ENCODE measurements at regions not wholly inside any gene's neighbourhood (a gene's known extent, or its start where the extent isn't known, plus 50 kb on each side); places are given as distances from the start of the nearest gene placed in this dataset.

DNA sequence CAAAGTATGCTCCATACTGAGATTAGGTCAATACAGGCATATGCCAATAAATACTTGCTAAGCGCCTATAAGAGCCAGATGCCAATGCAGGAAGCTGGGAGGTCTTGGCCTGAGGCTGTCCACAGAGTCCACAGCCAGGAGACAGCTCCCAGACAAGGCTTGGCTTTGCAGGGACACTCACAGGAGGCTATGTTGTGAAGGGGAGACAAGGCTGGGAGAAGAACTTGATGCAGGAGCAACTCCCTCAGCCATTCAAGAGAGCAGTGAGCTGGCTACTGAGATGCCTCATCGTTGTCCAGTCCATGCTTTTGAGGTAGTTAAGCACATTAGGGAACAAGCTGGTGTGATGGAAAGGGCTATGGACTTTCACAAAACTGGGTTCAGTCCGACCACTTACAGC is 891.5 kb downstream of the TBC1D22A start:
- in situ Hi-C loops (cut with HindIII; ENCODE audit: low sequenced_read_pairs) = no loop called here
- DNase-seq (ENCODE audit: low read depth) = no peak
- TF ChIP-seq, protein P1, sequence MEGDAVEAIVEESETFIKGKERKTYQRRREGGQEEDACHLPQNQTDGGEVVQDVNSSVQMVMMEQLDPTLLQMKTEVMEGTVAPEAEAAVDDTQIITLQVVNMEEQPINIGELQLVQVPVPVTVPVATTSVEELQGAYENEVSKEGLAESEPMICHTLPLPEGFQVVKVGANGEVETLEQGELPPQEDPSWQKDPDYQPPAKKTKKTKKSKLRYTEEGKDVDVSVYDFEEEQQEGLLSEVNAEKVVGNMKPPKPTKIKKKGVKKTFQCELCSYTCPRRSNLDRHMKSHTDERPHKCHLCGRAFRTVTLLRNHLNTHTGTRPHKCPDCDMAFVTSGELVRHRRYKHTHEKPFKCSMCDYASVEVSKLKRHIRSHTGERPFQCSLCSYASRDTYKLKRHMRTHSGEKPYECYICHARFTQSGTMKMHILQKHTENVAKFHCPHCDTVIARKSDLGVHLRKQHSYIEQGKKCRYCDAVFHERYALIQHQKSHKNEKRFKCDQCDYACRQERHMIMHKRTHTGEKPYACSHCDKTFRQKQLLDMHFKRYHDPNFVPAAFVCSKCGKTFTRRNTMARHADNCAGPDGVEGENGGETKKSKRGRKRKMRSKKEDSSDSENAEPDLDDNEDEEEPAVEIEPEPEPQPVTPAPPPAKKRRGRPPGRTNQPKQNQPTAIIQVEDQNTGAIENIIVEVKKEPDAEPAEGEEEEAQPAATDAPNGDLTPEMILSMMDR (IDR thresholded peaks at IDR 0.05; ENCODE audit: low read depth, low read length, missing control alignments) = no peak
- H3K4me3 ChIP-seq (ENCODE audit: low read depth, low read length) = no peak overlapping the region

DNA sequence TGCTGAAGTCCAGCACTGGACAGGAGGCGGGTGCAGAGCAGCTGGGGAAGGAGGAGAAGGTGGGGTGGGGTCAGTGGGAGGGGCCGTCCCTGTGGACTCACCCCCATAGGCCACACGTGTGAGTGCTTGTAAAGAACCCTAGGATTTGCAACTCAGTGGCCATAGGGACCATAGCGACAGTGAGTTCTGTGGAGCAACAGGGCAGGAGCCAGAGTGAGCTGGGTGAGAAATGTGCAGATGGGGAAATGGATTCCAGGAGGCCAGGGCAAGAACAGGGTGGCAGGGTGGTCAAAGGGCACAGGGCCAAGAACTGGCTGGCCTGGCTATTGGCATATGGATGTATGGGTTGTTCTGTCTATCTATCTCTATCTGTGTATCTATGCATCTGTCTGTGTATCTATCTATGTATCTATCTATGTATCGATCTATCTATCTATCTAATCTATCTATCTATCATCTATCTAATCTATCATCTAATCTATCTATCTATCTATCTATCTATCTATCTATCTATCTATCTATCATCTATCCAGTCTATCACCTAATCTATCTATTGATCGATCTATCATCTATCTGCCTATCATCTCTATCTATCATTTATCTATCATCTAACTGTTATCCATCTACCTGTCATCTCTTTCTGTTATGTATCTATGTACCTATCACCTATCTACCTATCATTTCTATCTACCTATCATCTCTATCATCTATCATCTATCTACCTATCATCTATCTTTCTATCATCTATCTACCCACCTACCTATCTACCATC is 889.0 kb downstream of the TBC1D22A start:
- in situ Hi-C loops (cut with HindIII; ENCODE audit: low sequenced_read_pairs) = no loop called here

DNA sequence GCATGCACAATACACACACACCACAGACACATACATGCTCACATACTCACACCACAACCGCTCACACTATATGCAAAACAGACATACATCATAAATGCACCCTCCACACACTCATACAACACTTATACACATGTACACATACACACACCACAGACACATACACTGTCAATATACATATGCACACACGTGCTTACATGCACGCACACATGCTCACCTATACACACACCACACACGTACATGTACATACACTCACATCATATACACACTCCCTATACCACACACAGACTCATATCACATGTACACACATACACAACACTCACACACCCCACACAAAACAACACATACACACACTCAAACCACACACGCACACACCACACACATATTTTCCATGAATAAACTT is 885.3 kb downstream of the TBC1D22A start:
- in situ Hi-C loops (cut with HindIII; ENCODE audit: low sequenced_read_pairs) = no loop called here
- no peak for DNase-seq (ENCODE audit: low read depth)
- TF ChIP-seq, protein P1 (IDR thresholded peaks at IDR 0.05; ENCODE audit: low read depth, low read length, missing control alignments) = no peak
- no peak overlapping the region for H3K4me3 ChIP-seq (ENCODE audit: low read depth, low read length)

More for the DNA sequence above, 889.0 kb downstream of the TBC1D22A start:
- no peak for DNase-seq (ENCODE audit: low read depth)
- no peak overlapping the region for H3K4me3 ChIP-seq (ENCODE audit: low read depth, low read length)
- TF ChIP-seq, protein P1 (IDR thresholded peaks at IDR 0.05; ENCODE audit: low read depth, low read length, missing control alignments) = no peak

DNA sequence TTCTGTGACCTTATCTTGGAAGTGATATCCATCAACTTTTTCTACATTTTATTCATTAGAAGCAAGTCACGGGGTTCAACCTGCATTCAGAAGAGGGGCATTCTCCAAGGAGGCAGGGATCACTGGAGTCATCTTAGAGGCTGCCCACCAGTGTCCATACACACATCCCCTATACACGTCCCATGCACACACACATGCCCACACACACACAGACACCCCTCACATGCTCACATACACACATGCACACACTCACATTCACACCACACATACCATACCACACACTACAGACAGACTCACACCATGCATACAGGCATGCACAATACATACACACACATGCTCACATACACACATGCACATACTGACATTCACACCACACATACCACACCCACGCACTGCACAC is 884.7 kb downstream of the TBC1D22A start:
- DNase-seq (ENCODE audit: low read depth) = no peak
- H3K4me3 ChIP-seq (ENCODE audit: low read depth, low read length) = no peak overlapping the region
- TF ChIP-seq, protein P1 (IDR thresholded peaks at IDR 0.05; ENCODE audit: low read depth, low read length, missing control alignments) = no peak
- in situ Hi-C loops (cut with HindIII; ENCODE audit: low sequenced_read_pairs) = no loop called here

DNA sequence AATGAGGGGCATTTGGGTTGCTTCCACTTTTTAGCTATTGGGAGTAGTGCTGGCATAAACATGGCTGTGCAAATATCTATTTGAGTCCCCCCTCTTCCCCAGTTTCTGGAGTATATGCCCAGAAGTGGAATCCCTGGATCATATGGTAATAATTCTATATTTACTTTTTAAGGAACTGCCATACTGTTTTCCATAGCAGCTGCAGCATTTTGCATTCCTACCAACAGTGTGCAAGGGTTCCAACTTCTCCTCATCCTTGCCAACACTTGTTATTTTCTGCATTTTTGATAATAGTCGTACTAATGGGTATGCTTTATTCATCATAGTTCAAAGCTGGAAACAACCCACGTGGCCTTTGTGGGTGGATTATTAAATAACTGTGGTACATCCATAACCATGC is 883.5 kb downstream of the TBC1D22A start:
- no peak overlapping the region for H3K4me3 ChIP-seq (ENCODE audit: low read depth, low read length)
- in situ Hi-C loops (cut with HindIII; ENCODE audit: low sequenced_read_pairs) = no loop called here
- TF ChIP-seq, protein P1 (IDR thresholded peaks at IDR 0.05; ENCODE audit: low read depth, low read length, missing control alignments) = no peak
- no peak for DNase-seq (ENCODE audit: low read depth)

GRCh38 chr22:47645450-47645914 is 883.0 kb downstream of the TBC1D22A start:
- DNase-seq (ENCODE audit: low read depth) = no peak
- TF ChIP-seq, protein P1 (IDR thresholded peaks at IDR 0.05; ENCODE audit: low read depth, low read length, missing control alignments) = no peak
- no peak overlapping the region for H3K4me3 ChIP-seq (ENCODE audit: low read depth, low read length)
- in situ Hi-C loops (cut with HindIII; ENCODE audit: low sequenced_read_pairs) = no loop called here
